HL-60 (cell line): ENCODE measurements at regions not wholly inside any gene's neighbourhood (a gene's known extent, or its start where the extent isn't known, plus 50 kb on each side); places are given as distances from the start of the nearest gene placed in this dataset.

Experiments used
- CTCF ChIP-seq: IDR thresholded peaks from one replicate; pipeline ENCODE4 v1.5.1; 2011; ENCODE audit warnings: low read length, control low read depth, inconsistent platforms; ENCODE audit not compliant: insufficient read depth
- POLR2AphosphoS5 ChIP-seq: IDR thresholded peaks from 2 replicates; pipeline ENCODE4 v1.6.1; 2012; ENCODE audit warnings: low read depth
- SPI1 ChIP-seq: IDR thresholded peaks from 2 replicates; pipeline ENCODE4 v1.6.1; 2012; ENCODE audit warnings: low read depth, mild to moderate bottlenecking, borderline replicate concordance

- TF ChIP-seq CTCF (no peak), POLR2AphosphoS5 (no peak), SPI1 (no peak)
Observed at GRCh38 chr7:82542665-82543064, 99.1 kb upstream of the CACNA2D1 start.
